ENCODE measurements at regions not wholly inside any gene's neighbourhood (a gene's known extent, or its start where the extent isn't known, plus 50 kb on each side); places are given as distances from the start of the nearest gene placed in this dataset.
"Not testable (repeated sequence)": the region's sequence is repeated elsewhere in the genome, so short reads cannot be mapped to it uniquely, and the experiment has no call there.

DNA sequence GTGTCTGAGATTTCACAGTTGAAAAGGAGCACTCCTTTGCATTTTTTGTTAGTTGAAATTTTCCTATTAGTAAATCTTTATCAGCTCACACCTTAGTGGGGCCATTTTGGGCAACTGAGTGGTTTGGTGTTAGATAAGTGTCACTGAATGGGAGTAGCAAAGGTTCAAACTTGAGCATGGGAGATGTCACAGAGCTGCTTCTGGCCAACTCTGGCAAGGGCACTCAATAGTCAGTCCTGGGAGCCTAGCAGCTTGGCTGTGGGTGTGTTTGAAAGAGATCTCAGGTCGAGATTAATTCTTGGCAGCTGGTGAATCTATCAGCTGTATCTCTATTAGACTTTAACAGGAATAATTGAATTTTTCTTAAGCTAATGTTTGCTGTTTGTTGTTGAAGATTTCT is 579.3 kb downstream of the EDEM1 start:
- no peaks in the 10 kb centered on the region for H3K9me3 ChIP-seq
- no peak overlapping the region for H3K4me3 ChIP-seq
- DNase-seq (ENCODE audit: low spot score in 2 of 2), result no peak
- WGBS, result 6% methylated on average over 1 of the region's 1 CpG
- H3K36me3 ChIP-seq, result no peaks in the 10 kb centered on the region
- no peak overlapping the region for H3K27ac ChIP-seq
- TF ChIP-seq EP300 (IDR thresholded peaks at IDR 0.05) (no peak), POLR2AphosphoS5 (IDR thresholded peaks at IDR 0.05) (no peak), POLR2A (IDR thresholded peaks at IDR 0.05) (no peak)
- TF ChIP-seq, protein P1, sequence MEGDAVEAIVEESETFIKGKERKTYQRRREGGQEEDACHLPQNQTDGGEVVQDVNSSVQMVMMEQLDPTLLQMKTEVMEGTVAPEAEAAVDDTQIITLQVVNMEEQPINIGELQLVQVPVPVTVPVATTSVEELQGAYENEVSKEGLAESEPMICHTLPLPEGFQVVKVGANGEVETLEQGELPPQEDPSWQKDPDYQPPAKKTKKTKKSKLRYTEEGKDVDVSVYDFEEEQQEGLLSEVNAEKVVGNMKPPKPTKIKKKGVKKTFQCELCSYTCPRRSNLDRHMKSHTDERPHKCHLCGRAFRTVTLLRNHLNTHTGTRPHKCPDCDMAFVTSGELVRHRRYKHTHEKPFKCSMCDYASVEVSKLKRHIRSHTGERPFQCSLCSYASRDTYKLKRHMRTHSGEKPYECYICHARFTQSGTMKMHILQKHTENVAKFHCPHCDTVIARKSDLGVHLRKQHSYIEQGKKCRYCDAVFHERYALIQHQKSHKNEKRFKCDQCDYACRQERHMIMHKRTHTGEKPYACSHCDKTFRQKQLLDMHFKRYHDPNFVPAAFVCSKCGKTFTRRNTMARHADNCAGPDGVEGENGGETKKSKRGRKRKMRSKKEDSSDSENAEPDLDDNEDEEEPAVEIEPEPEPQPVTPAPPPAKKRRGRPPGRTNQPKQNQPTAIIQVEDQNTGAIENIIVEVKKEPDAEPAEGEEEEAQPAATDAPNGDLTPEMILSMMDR (IDR thresholded peaks at IDR 0.05), result no peak
- H3K4me1 ChIP-seq, result no peaks in the 10 kb centered on the region
- H3K27me3 ChIP-seq, result no peaks in the 10 kb centered on the region

DNA sequence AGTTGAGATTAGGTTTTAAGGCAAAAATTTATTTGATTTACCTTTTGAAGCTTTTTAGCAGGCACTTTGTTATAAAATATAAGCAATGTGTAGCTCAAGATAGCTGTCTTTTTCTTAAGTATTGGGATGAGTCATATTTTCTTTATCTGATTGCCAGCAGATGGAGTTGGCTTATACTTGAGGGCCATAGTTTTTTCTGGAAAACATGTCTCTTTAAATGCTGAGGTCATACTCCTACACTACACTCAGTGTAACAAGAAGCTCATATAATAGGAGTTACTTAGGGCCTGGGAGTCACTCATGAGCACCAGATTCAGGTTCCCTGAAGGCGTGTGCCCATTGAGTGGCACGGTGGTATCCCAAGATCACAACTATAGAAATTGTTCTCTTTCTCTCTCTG is 579.8 kb downstream of the EDEM1 start:
- Histone ChIP-seq H3K4me1 (no peaks in the 10 kb centered on the region), H3K27me3 (no peaks in the 10 kb centered on the region), H3K9me3 (no peaks in the 10 kb centered on the region), H3K4me3 (no peak overlapping the region), H3K36me3 (no peaks in the 10 kb centered on the region), H3K27ac (no peak overlapping the region)
- DNase-seq (ENCODE audit: low spot score in 2 of 2), result no peak
- TF ChIP-seq EP300 (IDR thresholded peaks at IDR 0.05) (no peak), POLR2AphosphoS5 (IDR thresholded peaks at IDR 0.05) (no peak), POLR2A (IDR thresholded peaks at IDR 0.05) (no peak)
- TF ChIP-seq, protein P1 (IDR thresholded peaks at IDR 0.05), result no peak
- WGBS, result 79% methylated on average over 2 of the region's 2 CpGs

DNA sequence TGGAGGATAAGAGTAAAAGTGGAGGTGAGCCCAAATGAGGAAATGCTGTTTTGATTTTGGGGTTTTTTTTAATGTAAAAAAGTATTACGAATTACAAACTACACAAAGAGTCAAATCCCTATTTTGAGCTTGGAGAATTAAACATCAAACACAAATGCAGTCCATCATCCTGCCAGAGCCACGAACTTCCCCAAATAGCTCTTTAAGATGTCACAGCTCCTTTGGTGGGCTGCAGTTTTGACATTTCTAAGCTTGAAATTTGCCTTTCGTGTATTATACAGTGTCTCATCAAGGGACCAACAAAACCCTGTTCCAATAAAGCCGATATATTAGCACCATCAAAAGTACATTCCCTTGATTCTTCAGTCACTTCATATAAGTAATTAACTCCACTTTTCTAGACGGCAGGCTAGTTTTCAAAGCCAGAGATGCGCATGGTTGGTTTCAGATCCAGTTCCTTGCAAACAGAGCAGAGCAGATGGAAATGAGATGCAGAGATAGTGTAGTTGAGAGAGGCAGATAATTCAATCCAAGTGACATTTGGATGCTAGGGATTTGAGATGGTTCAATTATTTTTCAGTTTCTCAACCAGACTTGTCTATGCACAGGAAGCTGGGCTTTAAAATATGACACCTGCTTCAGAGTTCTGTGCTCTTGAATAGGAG is 580.9 kb downstream of the EDEM1 start:
- no peak for DNase-seq (ENCODE audit: low spot score in 2 of 2)
- Histone ChIP-seq H3K9me3 (no peaks in the 10 kb centered on the region), H3K4me1 (no peaks in the 10 kb centered on the region), H3K27me3 (no peaks in the 10 kb centered on the region), H3K27ac (no peak overlapping the region), H3K36me3 (no peaks in the 10 kb centered on the region), H3K4me3 (no peak overlapping the region)
- TF ChIP-seq EP300 (IDR thresholded peaks at IDR 0.05), result no peak
- TF ChIP-seq POLR2A (IDR thresholded peaks at IDR 0.05), result no peak
- no peak for TF ChIP-seq POLR2AphosphoS5 (IDR thresholded peaks at IDR 0.05)
- TF ChIP-seq, protein P1 (IDR thresholded peaks at IDR 0.05), result no peak
- WGBS, result 68% methylated on average over 6 of the region's 6 CpGs

DNA sequence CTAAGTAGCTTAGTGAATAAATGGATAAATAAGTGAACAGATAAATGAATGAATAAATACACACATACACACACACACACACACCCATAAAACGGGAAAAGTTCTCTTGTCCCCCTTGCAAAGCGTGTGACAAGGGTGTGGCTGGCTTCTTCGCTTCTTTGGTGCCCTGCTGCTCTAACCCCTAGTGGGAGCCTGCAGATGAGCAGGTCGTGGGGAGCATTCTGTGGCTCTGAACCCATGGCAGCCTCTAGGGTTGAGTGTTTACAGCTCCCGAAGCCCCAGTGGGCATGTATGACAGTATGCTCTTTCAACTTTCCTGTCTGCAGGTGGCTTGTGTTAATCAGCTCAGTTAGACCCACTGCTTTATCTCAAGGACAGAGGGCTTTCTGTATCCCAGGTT is 582.3 kb downstream of the EDEM1 start:
- Histone ChIP-seq H3K4me1 (no peaks in the 10 kb centered on the region), H3K9me3 (no peaks in the 10 kb centered on the region), H3K4me3 (no peak overlapping the region), H3K36me3 (no peaks in the 10 kb centered on the region), H3K27ac (no peak overlapping the region), H3K27me3 (no peaks in the 10 kb centered on the region)
- TF ChIP-seq POLR2AphosphoS5 (IDR thresholded peaks at IDR 0.05), result no peak
- no peak for TF ChIP-seq POLR2A (IDR thresholded peaks at IDR 0.05)
- TF ChIP-seq EP300 (IDR thresholded peaks at IDR 0.05), result no peak
- TF ChIP-seq, protein P1 (IDR thresholded peaks at IDR 0.05), result no peak
- WGBS, result 52% methylated on average over 5 of the region's 5 CpGs
- no peak for DNase-seq (ENCODE audit: low spot score in 2 of 2)

DNA sequence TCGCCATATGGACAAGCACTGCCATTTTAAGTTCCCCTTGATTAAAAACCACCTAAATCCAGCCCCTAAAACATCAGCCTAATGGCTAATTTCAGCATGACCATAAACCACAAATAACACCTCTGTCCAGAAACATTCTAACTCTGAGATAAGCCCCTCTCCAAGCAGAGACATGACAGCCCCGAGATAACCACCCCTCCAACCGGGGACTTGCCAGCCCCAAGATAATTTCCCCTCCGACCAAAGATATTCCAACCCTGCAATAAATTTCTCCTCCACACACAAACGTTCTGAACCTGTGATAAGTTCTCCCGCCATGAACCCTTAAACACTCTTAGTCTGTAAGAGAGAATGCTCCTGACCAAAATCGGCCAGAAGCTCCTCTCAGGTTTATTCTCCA is 586.8 kb downstream of the EDEM1 start:
- Histone ChIP-seq H3K36me3 (no peaks in the 10 kb centered on the region), H3K4me3 (no peak overlapping the region), H3K4me1 (no peaks in the 10 kb centered on the region), H3K9me3 (peaks cover 3% of the 10 kb centered on the region), H3K27me3 (no peaks in the 10 kb centered on the region), H3K27ac (no peak overlapping the region)
- WGBS, result 71% methylated on average over 7 of the region's 7 CpGs
- DNase-seq (ENCODE audit: low spot score in 2 of 2), result no peak
- no peak for TF ChIP-seq EP300 (IDR thresholded peaks at IDR 0.05)
- no peak for TF ChIP-seq POLR2AphosphoS5 (IDR thresholded peaks at IDR 0.05)
- no peak for TF ChIP-seq POLR2A (IDR thresholded peaks at IDR 0.05)
- TF ChIP-seq, protein P1 (IDR thresholded peaks at IDR 0.05), result no peak

DNA sequence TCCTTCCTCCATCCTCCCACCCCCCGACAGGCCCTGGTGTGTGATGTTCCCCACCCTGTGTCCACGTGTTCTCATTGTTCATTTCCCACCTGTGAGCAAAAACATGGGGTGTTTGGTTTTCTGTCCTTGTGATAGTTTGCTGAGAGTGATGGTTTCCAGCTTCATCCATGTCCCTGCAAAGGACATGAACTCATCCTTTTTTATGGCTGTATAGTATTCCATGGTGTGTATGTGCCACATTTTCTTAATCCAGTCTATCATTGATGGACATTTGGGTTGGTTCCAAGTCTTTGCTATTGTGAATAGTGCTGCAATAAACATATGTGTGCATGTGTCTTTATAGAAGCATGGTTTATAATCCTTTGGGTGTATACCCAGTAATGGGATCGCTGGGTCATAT is 587.6 kb downstream of the EDEM1 start:
- not testable (repeated sequence) for DNase-seq (ENCODE audit: low spot score in 2 of 2); H3K9me3 ChIP-seq; H3K27me3 ChIP-seq; H3K36me3 ChIP-seq; H3K27ac ChIP-seq; H3K4me1 ChIP-seq; H3K4me3 ChIP-seq
- 94% methylated on average over 3 of the region's 3 CpGs for WGBS
